ENCODE measurements at regions not wholly inside any gene's neighbourhood (a gene's known extent, or its start where the extent isn't known, plus 50 kb on each side); places are given as distances from the start of the nearest gene placed in this dataset.

- Mint-ChIP-seq H3K27me3 (ENCODE audit: insufficient read depth) (no peaks in the 10 kb centered on the region), H3K27ac (no peak overlapping the region), H3K4me3 (no peak overlapping the region), H3K9me3 (peaks cover 40% of the 10 kb centered on the region), H3K36me3 (ENCODE audit: low read depth) (no peaks in the 10 kb centered on the region), H3K4me1 (ENCODE audit: low read depth) (no peaks in the 10 kb centered on the region)
- TF ChIP-seq, protein P1, sequence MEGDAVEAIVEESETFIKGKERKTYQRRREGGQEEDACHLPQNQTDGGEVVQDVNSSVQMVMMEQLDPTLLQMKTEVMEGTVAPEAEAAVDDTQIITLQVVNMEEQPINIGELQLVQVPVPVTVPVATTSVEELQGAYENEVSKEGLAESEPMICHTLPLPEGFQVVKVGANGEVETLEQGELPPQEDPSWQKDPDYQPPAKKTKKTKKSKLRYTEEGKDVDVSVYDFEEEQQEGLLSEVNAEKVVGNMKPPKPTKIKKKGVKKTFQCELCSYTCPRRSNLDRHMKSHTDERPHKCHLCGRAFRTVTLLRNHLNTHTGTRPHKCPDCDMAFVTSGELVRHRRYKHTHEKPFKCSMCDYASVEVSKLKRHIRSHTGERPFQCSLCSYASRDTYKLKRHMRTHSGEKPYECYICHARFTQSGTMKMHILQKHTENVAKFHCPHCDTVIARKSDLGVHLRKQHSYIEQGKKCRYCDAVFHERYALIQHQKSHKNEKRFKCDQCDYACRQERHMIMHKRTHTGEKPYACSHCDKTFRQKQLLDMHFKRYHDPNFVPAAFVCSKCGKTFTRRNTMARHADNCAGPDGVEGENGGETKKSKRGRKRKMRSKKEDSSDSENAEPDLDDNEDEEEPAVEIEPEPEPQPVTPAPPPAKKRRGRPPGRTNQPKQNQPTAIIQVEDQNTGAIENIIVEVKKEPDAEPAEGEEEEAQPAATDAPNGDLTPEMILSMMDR (IDR thresholded peaks at IDR 0.05) = no peak
- DNase-seq = no peak
Observed at GRCh38 chr4:67006791-67007190, 538.5 kb downstream of the CENPC start.

DNA sequence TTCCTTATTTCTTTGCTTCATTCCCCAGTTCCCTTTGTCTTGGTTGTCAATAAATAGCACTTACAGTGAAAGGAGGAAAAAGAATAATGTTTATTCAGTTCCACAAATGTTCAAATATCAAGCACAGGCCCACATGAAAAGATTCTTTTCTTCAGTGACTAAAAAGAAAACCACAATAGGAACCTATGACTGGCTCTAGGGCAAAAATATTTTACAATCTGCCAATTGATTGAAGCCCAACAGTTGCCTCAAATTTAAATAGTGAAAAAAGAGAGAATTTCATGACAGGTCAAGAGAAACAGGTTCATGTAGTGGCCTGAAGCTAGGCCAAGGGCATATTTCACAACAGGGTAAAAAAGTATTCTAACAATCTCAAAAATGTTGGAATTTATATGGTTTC lies 553.8 kb downstream of the CENPC start:
- Mint-ChIP-seq H3K9me3 (peaks cover 28% of the 10 kb centered on the region), H3K27ac (no peak overlapping the region), H3K4me3 (no peak overlapping the region), H3K36me3 (ENCODE audit: low read depth) (no peaks in the 10 kb centered on the region), H3K4me1 (ENCODE audit: low read depth) (no peaks in the 10 kb centered on the region), H3K27me3 (ENCODE audit: insufficient read depth) (no peaks in the 10 kb centered on the region)
- DNase-seq = no peak
- TF ChIP-seq, protein P1 (IDR thresholded peaks at IDR 0.05) = no peak

DNA sequence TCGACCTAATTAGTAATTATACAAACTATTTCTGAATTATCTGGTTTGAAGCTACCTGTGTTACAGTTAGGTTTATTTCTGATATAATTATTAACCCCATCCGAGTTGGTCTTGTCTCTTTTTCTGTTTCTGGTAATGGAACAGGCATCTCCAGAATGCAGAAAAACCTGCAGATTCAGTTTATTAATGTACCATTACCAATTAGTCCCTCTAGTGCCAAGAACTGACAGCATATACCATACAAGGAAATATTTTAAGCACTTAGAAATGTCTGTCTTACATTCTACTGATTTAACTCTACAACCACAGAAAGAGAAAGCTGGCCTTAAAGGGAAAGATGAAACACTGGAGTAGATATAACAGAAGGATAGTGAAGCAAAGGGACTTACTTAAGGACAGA lies 570.6 kb downstream of the CENPC start:
- H3K36me3 Mint-ChIP-seq (ENCODE audit: low read depth) = no peaks in the 10 kb centered on the region; the same call in 1 of the 2 replicates
- H3K4me3 Mint-ChIP-seq = no peak overlapping the region
- H3K27me3 Mint-ChIP-seq (ENCODE audit: insufficient read depth) = no peaks in the 10 kb centered on the region
- TF ChIP-seq, protein P1 (IDR thresholded peaks at IDR 0.05) = no peak
- DNase-seq = no peak
- no peaks in the 10 kb centered on the region for H3K4me1 Mint-ChIP-seq (ENCODE audit: low read depth)
- H3K9me3 Mint-ChIP-seq = peaks cover 31% of the 10 kb centered on the region
- H3K27ac Mint-ChIP-seq = no peak overlapping the region

GRCh38 chr4:66972087-66972486 lies 573.2 kb downstream of the CENPC start:
- Mint-ChIP-seq H3K27me3 (ENCODE audit: insufficient read depth) (no peaks in the 10 kb centered on the region), H3K27ac (no peak overlapping the region), H3K36me3 (ENCODE audit: low read depth) (no peaks in the 10 kb centered on the region), H3K4me3 (no peak overlapping the region), H3K9me3 (peaks cover 22% of the 10 kb centered on the region), H3K4me1 (ENCODE audit: low read depth) (no peaks in the 10 kb centered on the region)
- TF ChIP-seq, protein P1 (IDR thresholded peaks at IDR 0.05) = no peak
- DNase-seq = no peak

- TF ChIP-seq, protein P1 (IDR thresholded peaks at IDR 0.05) = no peak
- H3K4me3 Mint-ChIP-seq = no peak overlapping the region
- H3K27ac Mint-ChIP-seq = no peak overlapping the region
- no peak for DNase-seq
- no peaks in the 10 kb centered on the region for H3K27me3 Mint-ChIP-seq (ENCODE audit: insufficient read depth)
- 0 out of 2 replicates have a peak, but pooled peaks cover 3% of the 10 kb centered on the region for H3K36me3 Mint-ChIP-seq (ENCODE audit: low read depth)
- H3K4me1 Mint-ChIP-seq (ENCODE audit: low read depth) = no peaks in the 10 kb centered on the region
- peaks cover 12% of the 10 kb centered on the region for H3K9me3 Mint-ChIP-seq
Observed at GRCh38 chr4:66964467-66964866, 580.8 kb downstream of the CENPC start.

DNA sequence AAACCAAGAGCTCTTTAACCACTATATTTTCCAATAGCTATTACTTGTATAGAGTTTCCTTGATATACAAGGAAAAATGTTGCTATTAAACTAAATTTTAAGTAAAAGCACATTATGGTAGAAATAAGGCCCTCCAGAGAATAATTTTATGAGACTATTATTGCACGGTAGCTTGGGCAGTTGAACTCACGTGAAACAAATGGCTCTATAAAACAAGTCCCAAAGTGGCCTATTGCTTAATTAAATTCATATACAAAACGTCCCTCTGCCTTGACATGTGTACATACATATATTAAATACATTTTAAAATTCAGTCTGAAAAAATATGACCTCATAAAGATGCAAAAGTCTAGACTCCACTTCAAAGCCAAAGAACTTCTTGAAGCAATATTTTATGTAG lies 582.2 kb downstream of the CENPC start:
- Mint-ChIP-seq H3K4me3 (no peak overlapping the region), H3K27ac (no peak overlapping the region), H3K4me1 (ENCODE audit: low read depth) (no peaks in the 10 kb centered on the region), H3K36me3 (ENCODE audit: low read depth) (0 out of 2 replicates have a peak, but pooled peaks cover 3% of the 10 kb centered on the region), H3K27me3 (ENCODE audit: insufficient read depth) (no peaks in the 10 kb centered on the region), H3K9me3 (peaks cover 12% of the 10 kb centered on the region)
- no peak for DNase-seq
- TF ChIP-seq, protein P1 (IDR thresholded peaks at IDR 0.05) = no peak
